GM06990 (cell line): ENCODE measurements at regions not wholly inside any gene's neighbourhood (a gene's known extent, or its start where the extent isn't known, plus 50 kb on each side); places are given as distances from the start of the nearest gene placed in this dataset.
"Not testable (repeated sequence)": the region's sequence is repeated elsewhere in the genome, so short reads cannot be mapped to it uniquely, and the experiment has no call there.

ENCODE experiments used
- DNase-seq: peaks from one replicate; pipeline ENCODE4 v3.0.0-alpha.2; 2011; ENCODE audit not compliant: insufficient read length; ENCODE audit errors: extremely low read depth
- H3K27me3 ChIP-seq: replicated peaks from 2 replicates; pipeline ENCODE4 v1.6.0; 2011; ENCODE audit warnings: low read length; ENCODE audit not compliant: control insufficient read depth, insufficient read depth
- H3K36me3 ChIP-seq: 2 replicates; pipeline ENCODE4 v1.5.1; 2011; ENCODE audit warnings: low read length; ENCODE audit not compliant: control insufficient read depth, insufficient read depth
- H3K4me3 ChIP-seq: replicated peaks from 2 replicates; pipeline ENCODE4 v1.5.1; 2011; ENCODE audit warnings: low read depth, mild to moderate bottlenecking, control low read depth, low read length
- CTCF ChIP-seq: IDR thresholded peaks from 2 replicates; pipeline ENCODE4 v1.5.1; 2011; ENCODE audit warnings: low read length, control low read depth, mild to moderate bottlenecking, inconsistent platforms; ENCODE audit not compliant: insufficient read depth, poor library complexity, severe bottlenecking

GRCh38 chr3:43236008-43236407 is 50.3 kb upstream of the SNRK start:
- Histone ChIP-seq H3K27me3 (no peaks in the 10 kb centered on the region), H3K36me3 (no peaks in the 10 kb centered on the region), H3K4me3 (no peak overlapping the region)
- no peak for DNase-seq
- no peak for TF ChIP-seq CTCF

GRCh38 chr3:43233062-43233461 is 53.3 kb upstream of the SNRK start:
- DNase-seq: no peak
- Histone ChIP-seq H3K4me3 (no peak overlapping the region), H3K27me3 (no peaks in the 10 kb centered on the region), H3K36me3 (no peaks in the 10 kb centered on the region)
- no peak for TF ChIP-seq CTCF

GRCh38 chr3:43231276-43232000 is 54.9 kb upstream of the SNRK start:
- no peak for DNase-seq
- Histone ChIP-seq H3K27me3 (no peaks in the 10 kb centered on the region), H3K36me3 (no peaks in the 10 kb centered on the region), H3K4me3 (no peak overlapping the region)
- no peak for TF ChIP-seq CTCF

DNA sequence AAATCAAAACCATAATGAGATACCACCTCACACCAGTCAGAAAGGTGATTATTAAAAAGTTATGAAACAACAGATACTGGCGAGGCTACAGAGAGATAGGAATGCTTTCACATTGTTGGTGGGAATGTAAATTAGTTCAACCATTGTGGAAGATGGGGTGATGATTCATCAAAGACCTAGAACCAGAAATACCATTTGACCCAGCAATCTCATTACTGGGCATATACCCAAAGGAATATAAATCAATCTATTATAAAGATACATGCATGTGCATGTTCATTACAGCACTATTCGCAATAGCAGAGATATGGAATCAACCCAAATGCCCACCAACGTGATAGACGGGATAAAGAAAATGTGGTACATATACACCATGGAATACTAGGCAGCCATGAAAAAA is 56.5 kb upstream of the SNRK start:
- H3K4me3 ChIP-seq, DNase-seq, H3K27me3 ChIP-seq, H3K36me3 ChIP-seq: not testable (repeated sequence)

DNA sequence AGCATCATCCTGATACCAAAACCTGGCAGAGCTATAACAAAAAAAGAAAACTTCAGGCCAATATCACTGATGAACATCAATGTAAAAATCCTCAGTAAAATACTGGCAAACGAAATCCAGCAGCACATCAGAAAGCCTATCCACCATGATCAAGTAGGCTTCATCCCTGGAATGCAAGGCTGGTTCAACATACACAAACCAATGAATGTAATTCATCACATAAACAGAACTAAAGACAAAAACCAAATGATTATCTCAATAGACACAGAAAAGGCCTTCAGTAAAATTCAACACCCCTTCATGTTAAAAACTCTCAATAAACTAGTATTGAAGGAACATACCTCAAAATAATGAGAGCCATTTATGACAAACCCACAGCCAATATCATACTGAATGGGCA is 58.7 kb upstream of the SNRK start:
- not testable (repeated sequence) for H3K27me3 ChIP-seq, DNase-seq, H3K36me3 ChIP-seq, H3K4me3 ChIP-seq

DNA sequence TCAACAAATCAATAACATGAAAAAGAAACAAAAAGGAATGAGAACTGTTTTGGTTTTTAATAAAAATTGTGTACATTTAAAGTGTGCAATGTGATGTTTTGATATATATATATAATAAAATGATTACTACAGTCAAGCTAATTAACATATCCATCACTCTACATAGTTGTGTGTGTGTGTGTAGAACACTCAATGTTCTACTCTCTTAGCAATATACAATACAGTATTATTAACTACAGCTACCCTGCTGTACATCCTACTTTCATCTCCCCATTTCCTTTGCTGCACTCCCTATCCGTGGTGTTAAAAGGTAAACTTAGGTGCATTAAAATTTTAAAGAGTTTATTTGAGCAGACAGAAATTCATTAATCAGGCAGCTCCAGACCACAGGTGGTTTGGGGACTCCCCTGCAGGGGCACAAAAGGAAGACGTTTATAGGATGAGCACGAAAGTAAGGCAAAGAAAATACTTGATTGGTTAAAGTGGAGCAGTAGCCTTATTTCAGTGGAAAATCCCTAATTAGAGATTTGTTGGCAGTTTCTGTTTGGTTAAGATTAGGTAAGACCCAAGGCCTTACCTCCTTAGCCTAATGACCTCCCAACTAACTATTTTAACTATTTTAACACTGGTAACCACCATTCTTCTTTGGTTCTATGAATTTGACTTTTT is 61.8 kb upstream of the SNRK start:
- DNase-seq: no peak
- no peaks in the 10 kb centered on the region for H3K27me3 ChIP-seq
- no peak overlapping the region for H3K4me3 ChIP-seq
- H3K36me3 ChIP-seq: no peaks in the 10 kb centered on the region
- no peak for TF ChIP-seq CTCF
